ENCODE measurements at regions not wholly inside any gene's neighbourhood (a gene's known extent, or its start where the extent isn't known, plus 50 kb on each side); places are given as distances from the start of the nearest gene placed in this dataset.
"Not testable (repeated sequence)": the region's sequence is repeated elsewhere in the genome, so short reads cannot be mapped to it uniquely, and the experiment has no call there.

DNA sequence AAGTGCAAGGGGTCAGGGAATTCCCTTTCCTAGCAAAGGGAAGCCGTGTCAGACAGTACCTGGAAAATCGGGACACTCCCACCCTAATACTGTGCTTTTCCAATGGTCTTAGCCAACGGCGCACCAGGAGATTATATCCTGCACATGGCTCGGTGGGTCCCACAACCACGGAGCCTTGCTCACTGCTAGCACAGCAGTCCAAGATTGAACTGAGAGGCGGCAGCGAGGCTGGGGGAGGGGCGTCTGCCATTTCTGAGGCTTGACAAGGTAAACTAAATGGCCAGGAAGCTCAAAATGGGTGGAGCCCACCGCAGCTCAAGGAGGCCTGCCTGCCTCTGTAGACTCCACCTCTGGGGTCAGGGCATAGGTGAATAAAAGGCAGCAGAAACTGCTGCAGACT lies 76.5 kb upstream of the LINC00632 start:
- not testable (repeated sequence) for TF ChIP-seq FOXA1, JUND, YY1 (IDR thresholded peaks at IDR 0.05)
- TF ChIP-seq, protein P1, sequence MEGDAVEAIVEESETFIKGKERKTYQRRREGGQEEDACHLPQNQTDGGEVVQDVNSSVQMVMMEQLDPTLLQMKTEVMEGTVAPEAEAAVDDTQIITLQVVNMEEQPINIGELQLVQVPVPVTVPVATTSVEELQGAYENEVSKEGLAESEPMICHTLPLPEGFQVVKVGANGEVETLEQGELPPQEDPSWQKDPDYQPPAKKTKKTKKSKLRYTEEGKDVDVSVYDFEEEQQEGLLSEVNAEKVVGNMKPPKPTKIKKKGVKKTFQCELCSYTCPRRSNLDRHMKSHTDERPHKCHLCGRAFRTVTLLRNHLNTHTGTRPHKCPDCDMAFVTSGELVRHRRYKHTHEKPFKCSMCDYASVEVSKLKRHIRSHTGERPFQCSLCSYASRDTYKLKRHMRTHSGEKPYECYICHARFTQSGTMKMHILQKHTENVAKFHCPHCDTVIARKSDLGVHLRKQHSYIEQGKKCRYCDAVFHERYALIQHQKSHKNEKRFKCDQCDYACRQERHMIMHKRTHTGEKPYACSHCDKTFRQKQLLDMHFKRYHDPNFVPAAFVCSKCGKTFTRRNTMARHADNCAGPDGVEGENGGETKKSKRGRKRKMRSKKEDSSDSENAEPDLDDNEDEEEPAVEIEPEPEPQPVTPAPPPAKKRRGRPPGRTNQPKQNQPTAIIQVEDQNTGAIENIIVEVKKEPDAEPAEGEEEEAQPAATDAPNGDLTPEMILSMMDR (IDR thresholded peaks at IDR 0.05; ENCODE audit: low read depth, low read length, missing input control): not testable (repeated sequence)
- TF ChIP-seq, protein P2, sequence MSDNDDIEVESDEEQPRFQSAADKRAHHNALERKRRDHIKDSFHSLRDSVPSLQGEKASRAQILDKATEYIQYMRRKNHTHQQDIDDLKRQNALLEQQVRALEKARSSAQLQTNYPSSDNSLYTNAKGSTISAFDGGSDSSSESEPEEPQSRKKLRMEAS (IDR thresholded peaks at IDR 0.05): not testable (repeated sequence)
